GM21381 (cell line): ENCODE measurements at regions not wholly inside any gene's neighbourhood (a gene's known extent, or its start where the extent isn't known, plus 50 kb on each side); places are given as distances from the start of the nearest gene placed in this dataset.

Experiments used
- ATAC-seq: cut with Tn5 transposase; IDR thresholded peaks from one replicate; pipeline ENCODE4 v1.9.1; 2021; ENCODE audit warnings: mild to moderate bottlenecking, moderate library complexity; ENCODE audit not compliant: unreplicated experiment

- ATAC-seq = no peak
Measured at GRCh38 chr20:61023612-61024011, 228.4 kb upstream of the CDH4 start.

- ATAC-seq = no peak
Measured at GRCh38 chr20:61024390-61024789, 227.7 kb upstream of the CDH4 start.

- ATAC-seq = no peak
Measured at GRCh38 chr20:61025536-61025935, 226.5 kb upstream of the CDH4 start.

GRCh38 chr20:61026173-61026572 lies 225.9 kb upstream of the CDH4 start:
- no peak for ATAC-seq

- ATAC-seq = no peak
Measured at GRCh38 chr20:61026731-61027130, 225.3 kb upstream of the CDH4 start.

GRCh38 chr20:61027218-61027617 lies 224.8 kb upstream of the CDH4 start:
- no peak for ATAC-seq

GRCh38 chr20:61030130-61030529 lies 221.9 kb upstream of the CDH4 start:
- ATAC-seq = no peak

- no peak for ATAC-seq
Measured at GRCh38 chr20:61031101-61031830, 220.8 kb upstream of the CDH4 start.

- no peak for ATAC-seq
Measured at GRCh38 chr20:61037498-61037897, 214.6 kb upstream of the CDH4 start.

- no peak for ATAC-seq
Measured at GRCh38 chr20:61041481-61041880, 210.6 kb upstream of the CDH4 start.

GRCh38 chr20:61042506-61043385 lies 209.3 kb upstream of the CDH4 start:
- ATAC-seq = no peak

GRCh38 chr20:61043681-61044080 lies 208.4 kb upstream of the CDH4 start:
- ATAC-seq = no peak

- ATAC-seq = no peak
Measured at GRCh38 chr20:61044499-61044898, 207.6 kb upstream of the CDH4 start.

- ATAC-seq = no peak
Measured at GRCh38 chr20:61045091-61045490, 207.0 kb upstream of the CDH4 start.

- ATAC-seq = no peak
Measured at GRCh38 chr20:61045876-61046585, 206.0 kb upstream of the CDH4 start.

- no peak for ATAC-seq
Measured at GRCh38 chr20:61046721-61047351, 205.2 kb upstream of the CDH4 start.

- no peak for ATAC-seq
Measured at GRCh38 chr20:61047515-61047914, 204.5 kb upstream of the CDH4 start.

GRCh38 chr20:61048302-61048701 lies 203.8 kb upstream of the CDH4 start:
- ATAC-seq = no peak

GRCh38 chr20:61049684-61050083 lies 202.4 kb upstream of the CDH4 start:
- ATAC-seq = no peak

GRCh38 chr20:61050336-61050890 lies 201.6 kb upstream of the CDH4 start:
- ATAC-seq = no peak
